ENCODE measurements at regions not wholly inside any gene's neighbourhood (a gene's known extent, or its start where the extent isn't known, plus 50 kb on each side); places are given as distances from the start of the nearest gene placed in this dataset.

- DNase-seq (ENCODE audit: low spot score) = no peak
- no peaks in the 10 kb centered on the region for H3K4me1 Mint-ChIP-seq (ENCODE audit: low read depth)
- intact Hi-C loops (cut with micrococcal nuclease) = no loop called here
These were observed 598.4 kb downstream of the ADGRL2 start for GRCh38 chr1:82399093-82399492.

GRCh38 chr1:82398357-82398756 lies 597.6 kb downstream of the ADGRL2 start:
- Mint-ChIP-seq H3K9me3 (no peaks in the 10 kb centered on the region), H3K36me3 (ENCODE audit: low read depth) (no peaks in the 10 kb centered on the region), H3K4me3 (ENCODE audit: low read depth) (no peak overlapping the region), H3K4me1 (ENCODE audit: low read depth) (no peaks in the 10 kb centered on the region), H3K27ac (no peak overlapping the region), H3K27me3 (ENCODE audit: low read depth) (no peaks in the 10 kb centered on the region)
- no peak for DNase-seq (ENCODE audit: low spot score)
- intact Hi-C loops (cut with micrococcal nuclease) = no loop called here

More at GRCh38 chr1:82399093-82399492, 598.4 kb downstream of the ADGRL2 start:
- no peaks in the 10 kb centered on the region for H3K9me3 Mint-ChIP-seq
- H3K27me3 Mint-ChIP-seq (ENCODE audit: low read depth) = no peaks in the 10 kb centered on the region
- H3K27ac Mint-ChIP-seq = no peak overlapping the region
- H3K36me3 Mint-ChIP-seq (ENCODE audit: low read depth) = no peaks in the 10 kb centered on the region
- no peak overlapping the region for H3K4me3 Mint-ChIP-seq (ENCODE audit: low read depth)

- Mint-ChIP-seq H3K4me3 (ENCODE audit: low read depth) (no peak overlapping the region), H3K9me3 (no peaks in the 10 kb centered on the region), H3K4me1 (ENCODE audit: low read depth) (no peaks in the 10 kb centered on the region), H3K27me3 (ENCODE audit: low read depth) (no peaks in the 10 kb centered on the region), H3K27ac (no peak overlapping the region), H3K36me3 (ENCODE audit: low read depth) (no peaks in the 10 kb centered on the region)
- intact Hi-C loops (cut with micrococcal nuclease) = no loop called here
- DNase-seq (ENCODE audit: low spot score) = no peak
These were observed 594.7 kb downstream of the ADGRL2 start for GRCh38 chr1:82395440-82395839.

DNA sequence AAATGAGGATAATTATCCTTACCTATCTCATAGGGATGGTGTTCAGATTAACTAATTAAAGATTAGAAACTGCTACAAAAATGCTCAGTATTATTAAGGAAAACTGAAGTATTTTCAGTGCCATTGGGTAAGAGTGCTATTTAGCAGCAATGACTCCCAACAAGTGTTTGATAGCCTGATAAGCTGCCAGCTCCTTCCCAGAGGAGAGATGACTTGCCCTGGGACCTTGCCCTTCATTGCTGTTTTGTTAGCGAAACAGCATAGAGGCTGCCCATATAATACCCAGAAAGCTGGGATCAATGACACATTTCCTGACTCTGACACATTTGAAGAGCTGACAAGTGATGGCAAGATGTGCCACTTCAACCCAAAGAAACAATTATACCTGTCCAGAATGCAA lies 592.2 kb downstream of the ADGRL2 start:
- no peaks in the 10 kb centered on the region for H3K27me3 Mint-ChIP-seq (ENCODE audit: low read depth)
- H3K27ac Mint-ChIP-seq = no peak overlapping the region
- H3K9me3 Mint-ChIP-seq = no peaks in the 10 kb centered on the region
- no peak for DNase-seq (ENCODE audit: low spot score)
- no peaks in the 10 kb centered on the region for H3K4me1 Mint-ChIP-seq (ENCODE audit: low read depth)
- intact Hi-C loops (cut with micrococcal nuclease) = no loop called here
- H3K4me3 Mint-ChIP-seq (ENCODE audit: low read depth) = no peak overlapping the region
- H3K36me3 Mint-ChIP-seq (ENCODE audit: low read depth) = no peaks in the 10 kb centered on the region

DNA sequence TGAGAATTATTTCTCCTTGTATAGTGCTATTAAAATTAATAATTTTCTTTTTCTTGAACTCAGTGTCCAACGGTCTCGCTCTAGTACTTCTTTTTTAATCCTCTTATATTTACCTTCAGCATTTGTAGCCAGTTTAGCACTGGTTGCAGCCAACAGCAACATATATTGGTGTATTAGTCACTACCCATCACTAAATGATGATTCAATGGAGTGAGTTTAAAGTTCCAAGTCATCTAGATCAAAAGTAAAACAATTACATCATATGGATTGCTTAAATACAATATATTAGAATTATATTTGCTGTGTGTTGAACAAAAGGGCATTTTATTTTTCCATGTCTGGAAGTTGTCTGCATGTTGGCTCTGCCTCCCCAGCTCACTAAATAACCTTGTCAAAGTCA lies 591.8 kb downstream of the ADGRL2 start:
- intact Hi-C loops (cut with micrococcal nuclease) = no loop called here
- no peaks in the 10 kb centered on the region for H3K36me3 Mint-ChIP-seq (ENCODE audit: low read depth)
- H3K27ac Mint-ChIP-seq = no peak overlapping the region
- no peak for DNase-seq (ENCODE audit: low spot score)
- no peaks in the 10 kb centered on the region for H3K9me3 Mint-ChIP-seq
- no peaks in the 10 kb centered on the region for H3K4me1 Mint-ChIP-seq (ENCODE audit: low read depth)
- H3K27me3 Mint-ChIP-seq (ENCODE audit: low read depth) = no peaks in the 10 kb centered on the region
- no peak overlapping the region for H3K4me3 Mint-ChIP-seq (ENCODE audit: low read depth)

DNA sequence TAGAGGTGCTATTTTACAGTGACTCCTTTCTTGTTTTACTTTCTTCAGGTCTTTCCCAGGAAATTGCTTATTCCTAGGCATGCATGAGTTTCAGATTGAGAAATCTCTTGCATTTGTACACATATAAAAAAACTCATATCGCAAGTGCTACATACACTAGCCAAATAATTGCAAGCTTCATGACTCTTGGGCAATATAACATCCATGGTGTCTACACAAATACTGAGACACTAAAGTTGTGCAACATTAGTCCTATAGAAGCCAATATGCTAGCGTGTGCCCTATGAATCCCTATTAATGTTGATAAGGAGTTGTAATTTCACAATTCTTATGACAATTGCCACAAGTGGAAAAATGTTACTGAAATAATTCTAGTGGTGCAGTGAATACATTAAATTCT lies 591.0 kb downstream of the ADGRL2 start:
- Mint-ChIP-seq H3K4me3 (ENCODE audit: low read depth) (no peak overlapping the region), H3K27me3 (ENCODE audit: low read depth) (no peaks in the 10 kb centered on the region), H3K27ac (no peak overlapping the region), H3K36me3 (ENCODE audit: low read depth) (no peaks in the 10 kb centered on the region), H3K4me1 (ENCODE audit: low read depth) (no peaks in the 10 kb centered on the region), H3K9me3 (no peaks in the 10 kb centered on the region)
- no peak for DNase-seq (ENCODE audit: low spot score)
- intact Hi-C loops (cut with micrococcal nuclease) = no loop called here

DNA sequence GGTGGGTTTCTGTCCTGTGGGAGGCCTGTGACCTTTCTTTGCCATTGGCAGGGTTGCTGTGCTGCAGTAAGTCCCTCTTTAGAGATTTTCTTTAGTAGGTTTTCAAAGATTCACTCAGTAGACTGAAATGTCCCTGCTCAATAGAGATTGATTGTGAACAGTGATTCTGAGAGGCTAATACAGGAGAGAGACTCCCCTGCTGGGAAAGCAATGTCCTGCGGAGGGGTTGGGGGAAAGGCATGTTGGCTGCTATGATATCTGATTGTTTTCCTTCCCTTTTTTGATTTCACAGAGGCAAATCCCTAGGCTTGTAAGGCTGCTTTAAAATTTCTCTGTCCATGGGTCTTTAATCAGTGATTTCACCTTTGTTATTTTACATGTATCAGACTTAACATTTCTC lies 589.9 kb downstream of the ADGRL2 start:
- intact Hi-C loops (cut with micrococcal nuclease) = no loop called here
- H3K4me1 Mint-ChIP-seq (ENCODE audit: low read depth) = no peaks in the 10 kb centered on the region

GRCh38 chr1:82388679-82389078 lies 587.9 kb downstream of the ADGRL2 start:
- Mint-ChIP-seq H3K27me3 (ENCODE audit: low read depth) (no peaks in the 10 kb centered on the region), H3K9me3 (no peaks in the 10 kb centered on the region), H3K27ac (no peak overlapping the region), H3K4me1 (ENCODE audit: low read depth) (no peaks in the 10 kb centered on the region), H3K4me3 (ENCODE audit: low read depth) (no peak overlapping the region), H3K36me3 (ENCODE audit: low read depth) (no peaks in the 10 kb centered on the region)
- intact Hi-C loops (cut with micrococcal nuclease) = no loop called here
- DNase-seq (ENCODE audit: low spot score) = no peak

More for the DNA sequence above, 589.9 kb downstream of the ADGRL2 start:
- Mint-ChIP-seq H3K27me3 (ENCODE audit: low read depth) (no peaks in the 10 kb centered on the region), H3K4me3 (ENCODE audit: low read depth) (no peak overlapping the region), H3K9me3 (no peaks in the 10 kb centered on the region), H3K27ac (no peak overlapping the region), H3K36me3 (ENCODE audit: low read depth) (no peaks in the 10 kb centered on the region)
- DNase-seq (ENCODE audit: low spot score) = no peak

GRCh38 chr1:82387012-82387366 lies 586.3 kb downstream of the ADGRL2 start:
- no peak overlapping the region for H3K27ac Mint-ChIP-seq
- intact Hi-C loops (cut with micrococcal nuclease) = no loop called here
- no peaks in the 10 kb centered on the region for H3K4me1 Mint-ChIP-seq (ENCODE audit: low read depth)
- no peaks in the 10 kb centered on the region for H3K36me3 Mint-ChIP-seq (ENCODE audit: low read depth)
- H3K4me3 Mint-ChIP-seq (ENCODE audit: low read depth) = no peak overlapping the region
- no peaks in the 10 kb centered on the region for H3K9me3 Mint-ChIP-seq
- no peak for DNase-seq (ENCODE audit: low spot score)
- H3K27me3 Mint-ChIP-seq (ENCODE audit: low read depth) = no peaks in the 10 kb centered on the region

- Mint-ChIP-seq H3K27ac (no peak overlapping the region), H3K9me3 (no peaks in the 10 kb centered on the region), H3K27me3 (ENCODE audit: low read depth) (no peaks in the 10 kb centered on the region), H3K4me3 (ENCODE audit: low read depth) (no peak overlapping the region), H3K4me1 (ENCODE audit: low read depth) (no peaks in the 10 kb centered on the region), H3K36me3 (ENCODE audit: low read depth) (no peaks in the 10 kb centered on the region)
- intact Hi-C loops (cut with micrococcal nuclease) = no loop called here
- DNase-seq (ENCODE audit: low spot score) = no peak
These were observed 585.8 kb downstream of the ADGRL2 start for GRCh38 chr1:82386365-82387011.

DNA sequence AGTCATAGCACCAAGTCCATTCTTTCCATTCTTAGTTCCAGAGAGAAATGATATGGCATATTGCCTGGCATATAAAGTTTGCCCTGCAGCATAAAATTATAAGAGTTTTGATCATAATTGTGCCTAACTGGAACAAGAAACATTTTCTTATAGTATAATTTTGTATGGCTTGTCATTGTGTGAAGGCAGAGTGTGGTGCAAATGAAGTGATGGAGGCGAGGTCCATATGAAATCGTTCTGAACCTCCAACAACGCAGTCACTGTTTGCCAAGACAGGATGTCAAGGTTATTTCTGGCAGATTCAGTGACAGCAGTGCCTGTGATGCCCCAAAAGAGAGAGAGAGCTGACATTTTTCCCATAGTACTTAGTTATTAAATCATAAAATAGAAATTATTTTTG lies 584.0 kb downstream of the ADGRL2 start:
- no peaks in the 10 kb centered on the region for H3K4me1 Mint-ChIP-seq (ENCODE audit: low read depth)
- no peak for DNase-seq (ENCODE audit: low spot score)
- intact Hi-C loops (cut with micrococcal nuclease) = no loop called here
- H3K9me3 Mint-ChIP-seq = no peaks in the 10 kb centered on the region
- no peak overlapping the region for H3K4me3 Mint-ChIP-seq (ENCODE audit: low read depth)
- no peak overlapping the region for H3K27ac Mint-ChIP-seq
- H3K36me3 Mint-ChIP-seq (ENCODE audit: low read depth) = no peaks in the 10 kb centered on the region
- no peaks in the 10 kb centered on the region for H3K27me3 Mint-ChIP-seq (ENCODE audit: low read depth)

GRCh38 chr1:82377201-82377884 lies 576.6 kb downstream of the ADGRL2 start:
- no peak overlapping the region for H3K27ac Mint-ChIP-seq
- DNase-seq (ENCODE audit: low spot score) = no peak
- H3K36me3 Mint-ChIP-seq (ENCODE audit: low read depth) = no peaks in the 10 kb centered on the region
- H3K9me3 Mint-ChIP-seq = no peaks in the 10 kb centered on the region
- H3K27me3 Mint-ChIP-seq (ENCODE audit: low read depth) = no peaks in the 10 kb centered on the region
- no peak overlapping the region for H3K4me3 Mint-ChIP-seq (ENCODE audit: low read depth)
- no peaks in the 10 kb centered on the region for H3K4me1 Mint-ChIP-seq (ENCODE audit: low read depth)
- intact Hi-C loops (cut with micrococcal nuclease) = no loop called here

- intact Hi-C loops (cut with micrococcal nuclease) = no loop called here
These were observed 573.0 kb downstream of the ADGRL2 start for GRCh38 chr1:82373710-82374109.

More at GRCh38 chr1:82373710-82374109, 573.0 kb downstream of the ADGRL2 start:
- DNase-seq (ENCODE audit: low spot score) = no peak
- H3K4me1 Mint-ChIP-seq (ENCODE audit: low read depth) = no peaks in the 10 kb centered on the region
- no peak overlapping the region for H3K27ac Mint-ChIP-seq
- H3K27me3 Mint-ChIP-seq (ENCODE audit: low read depth) = no peaks in the 10 kb centered on the region
- H3K9me3 Mint-ChIP-seq = no peaks in the 10 kb centered on the region
- H3K4me3 Mint-ChIP-seq (ENCODE audit: low read depth) = no peak overlapping the region
- no peaks in the 10 kb centered on the region for H3K36me3 Mint-ChIP-seq (ENCODE audit: low read depth)

Measured in activated T-helper 2 cell treated with anti-CD3 and anti-CD28 coated beads, Interferon-gamma antibody, Interleukin-2, Interleukin-4, amounts not matched to agents 10 μg/mL and 5 μg/mL and 100 μg/mL, durations not matched to agents 14 hours and 24 hours and 36 hours (primary cell).